Muscle of leg (tissue), 3 donors: ENCODE measurements at regions not wholly inside any gene's neighbourhood (a gene's known extent, or its start where the extent isn't known, plus 50 kb on each side); places are given as distances from the start of the nearest gene placed in this dataset.
A peak's percentile ranks its signal among the peaks of the same experiment; 100 is the strongest.

ENCODE experiments used
- DNase-seq: peaks from one replicate; pipeline ENCODE4 v3.0.0; 2013
- H3K27ac ChIP-seq: one replicate; pipeline ENCODE4 v1.5.1; 2013; ENCODE audit warnings: mild to moderate bottlenecking, low read length, control low read depth
- H3K27me3 ChIP-seq: one replicate; pipeline ENCODE4 v1.6.1; 2013; ENCODE audit warnings: low read length; ENCODE audit not compliant: control insufficient read depth, insufficient read depth
- H3K36me3 ChIP-seq: one replicate; pipeline ENCODE4 v1.6.1; 2013; ENCODE audit warnings: low read length; ENCODE audit not compliant: control insufficient read depth, insufficient read depth
- H3K4me1 ChIP-seq: one replicate; pipeline ENCODE4 v1.6.1; 2013; ENCODE audit warnings: low read length; ENCODE audit not compliant: control insufficient read depth, insufficient read depth
- H3K4me3 ChIP-seq: one replicate; pipeline ENCODE4 v1.5.1; 2013; ENCODE audit warnings: low read length, control low read depth
- H3K9me3 ChIP-seq: replicated peaks from 2 replicates; pipeline ENCODE4 v1.6.1; 2013; ENCODE audit warnings: low read depth, low read length; ENCODE audit not compliant: control insufficient read depth
- WGBS: methylation state at CpG from one replicate; pipeline ENCODE4 v1.1.5; 2013; ENCODE audit warnings: missing lambda C conversion rate; ENCODE audit not compliant: insufficient coverage; 5-methylcytosine and 5-hydroxymethylcytosine counted together

DNA sequence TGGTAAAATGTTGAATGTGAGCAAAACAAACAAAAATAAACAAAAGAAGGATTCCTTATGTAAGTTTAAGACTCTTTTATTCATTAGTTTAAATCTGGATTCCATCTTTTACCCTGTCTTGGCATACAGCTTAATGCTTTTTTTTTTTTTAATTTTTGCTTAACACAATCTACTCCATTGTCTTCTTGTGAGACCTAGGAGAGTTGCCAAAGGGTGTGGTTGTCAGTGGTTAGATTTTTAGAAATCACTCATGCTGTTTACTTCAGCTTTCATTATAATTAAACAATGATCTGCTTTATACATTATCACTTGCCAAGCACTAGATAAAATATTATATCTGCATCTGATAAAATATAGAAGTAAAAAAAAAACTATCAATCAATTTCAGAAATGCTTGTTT is 77.7 kb upstream of the KITLG start:
- Histone ChIP-seq H3K36me3 (no peaks in the 10 kb centered on the region), H3K27me3 (no peaks in the 10 kb centered on the region), H3K27ac (no peak overlapping the region), H3K4me3 (no peak overlapping the region), H3K4me1 (no peaks in the 10 kb centered on the region), H3K9me3 (no peaks in the 10 kb centered on the region)
- DNase-seq: peak; percentile 42

DNA sequence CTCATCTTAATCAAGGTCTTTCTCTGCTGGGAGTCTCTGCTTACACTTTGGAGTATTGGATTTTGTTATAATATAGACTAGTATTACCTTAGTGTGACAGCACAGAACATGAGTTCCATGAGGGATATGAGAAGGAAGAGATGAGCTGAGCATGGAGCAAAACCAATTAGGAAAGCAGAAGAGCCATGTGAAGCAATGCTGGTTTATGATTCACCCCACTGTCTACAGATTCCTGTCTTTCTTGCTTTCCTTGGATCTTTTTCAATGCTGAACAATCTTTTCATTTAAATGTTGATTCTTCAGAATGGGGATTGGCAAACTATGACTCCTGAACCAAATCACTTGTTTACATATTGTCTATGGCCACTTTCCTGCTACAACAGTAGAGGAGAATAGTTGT is 70.4 kb upstream of the KITLG start:
- DNase-seq: no peak
- no peaks in the 10 kb centered on the region for H3K9me3 ChIP-seq
- H3K36me3 ChIP-seq: no peaks in the 10 kb centered on the region
- no peaks in the 10 kb centered on the region for H3K4me1 ChIP-seq
- H3K27ac ChIP-seq: no peak overlapping the region
- no peak overlapping the region for H3K4me3 ChIP-seq
- H3K27me3 ChIP-seq: no peaks in the 10 kb centered on the region

DNA sequence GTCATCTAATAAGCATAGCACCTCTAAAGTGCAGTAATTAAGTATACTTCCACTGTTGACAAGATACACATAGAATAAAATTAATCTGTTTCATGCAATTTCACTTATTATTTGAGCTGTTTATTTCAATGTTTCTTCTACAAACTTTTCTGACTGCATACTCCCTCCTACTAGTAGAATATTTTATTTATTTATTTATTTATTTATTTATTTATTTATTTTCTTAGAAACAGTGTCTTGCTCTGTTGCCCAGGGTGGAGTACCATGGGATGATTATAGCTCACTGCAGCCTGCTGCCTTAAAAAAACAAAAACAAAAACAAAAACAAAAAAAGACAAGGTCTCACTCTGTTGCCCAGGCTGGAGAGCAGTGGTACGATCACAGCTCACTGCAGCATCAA is 68.4 kb upstream of the KITLG start:
- no peak overlapping the region for H3K27ac ChIP-seq
- no peak overlapping the region for H3K4me3 ChIP-seq
- H3K36me3 ChIP-seq: no peaks in the 10 kb centered on the region
- WGBS: no CpG with 5 or more reads among the region's 1 CpG
- H3K9me3 ChIP-seq: no peaks in the 10 kb centered on the region
- no peak for DNase-seq
- no peaks in the 10 kb centered on the region for H3K4me1 ChIP-seq
- H3K27me3 ChIP-seq: no peaks in the 10 kb centered on the region

- Histone ChIP-seq H3K4me3 (no peak overlapping the region), H3K27me3 (no peaks in the 10 kb centered on the region), H3K9me3 (no peaks in the 10 kb centered on the region), H3K27ac (no peak overlapping the region), H3K4me1 (no peaks in the 10 kb centered on the region), H3K36me3 (no peaks in the 10 kb centered on the region)
- DNase-seq: no peak
Measured at GRCh38 chr12:88646824-88647223, 66.6 kb upstream of the KITLG start.

- H3K4me1 ChIP-seq: no peaks in the 10 kb centered on the region
- no peaks in the 10 kb centered on the region for H3K36me3 ChIP-seq
- H3K27ac ChIP-seq: no peak overlapping the region
- no peaks in the 10 kb centered on the region for H3K27me3 ChIP-seq
- H3K9me3 ChIP-seq: no peaks in the 10 kb centered on the region
- peak; percentile 68 for DNase-seq
- no CpG with 5 or more reads among the region's 1 CpG for WGBS
- H3K4me3 ChIP-seq: no peak overlapping the region
Measured at GRCh38 chr12:88645816-88646215, 65.5 kb upstream of the KITLG start.

DNA sequence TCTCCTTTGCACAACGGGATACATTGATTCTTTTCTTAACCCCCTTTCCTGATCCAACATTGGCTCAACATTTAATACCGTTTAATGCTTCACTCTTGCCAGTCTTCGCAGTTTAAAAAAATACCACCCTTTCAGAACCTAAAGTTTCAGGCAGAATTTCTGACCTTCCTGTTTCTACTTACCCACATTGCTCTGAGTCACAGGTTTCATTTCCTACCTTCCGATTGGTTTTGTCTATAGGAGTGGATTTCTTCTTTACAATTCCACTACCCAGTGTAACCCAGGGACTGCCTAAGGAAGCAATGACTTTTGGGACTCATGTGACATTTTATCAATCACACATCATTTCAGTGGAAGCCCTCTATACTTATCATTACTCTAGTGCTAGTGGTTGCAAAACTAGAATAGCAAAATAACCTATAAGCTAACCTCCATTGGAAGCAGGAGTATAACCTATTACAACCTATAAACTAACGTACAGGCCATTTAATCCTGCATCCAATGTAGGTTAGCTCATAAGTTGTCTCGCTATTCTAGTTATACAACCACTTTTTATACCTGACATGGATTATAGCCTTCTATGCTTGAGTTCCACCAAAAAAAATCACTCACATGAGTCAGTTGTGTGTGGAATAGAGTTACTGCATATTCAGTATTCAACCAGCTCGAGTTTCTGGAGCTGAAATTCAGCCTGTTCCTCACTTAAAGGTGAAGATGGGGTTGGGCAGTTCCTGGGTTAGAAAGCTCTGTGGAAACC is 64.9 kb upstream of the KITLG start:
- Histone ChIP-seq H3K9me3 (no peaks in the 10 kb centered on the region), H3K27me3 (no peaks in the 10 kb centered on the region), H3K27ac (no peak overlapping the region), H3K4me1 (no peaks in the 10 kb centered on the region), H3K4me3 (no peak overlapping the region), H3K36me3 (no peaks in the 10 kb centered on the region)
- no peak for DNase-seq
- 82% methylated on average over 3 of the region's 7 CpGs for WGBS

DNA sequence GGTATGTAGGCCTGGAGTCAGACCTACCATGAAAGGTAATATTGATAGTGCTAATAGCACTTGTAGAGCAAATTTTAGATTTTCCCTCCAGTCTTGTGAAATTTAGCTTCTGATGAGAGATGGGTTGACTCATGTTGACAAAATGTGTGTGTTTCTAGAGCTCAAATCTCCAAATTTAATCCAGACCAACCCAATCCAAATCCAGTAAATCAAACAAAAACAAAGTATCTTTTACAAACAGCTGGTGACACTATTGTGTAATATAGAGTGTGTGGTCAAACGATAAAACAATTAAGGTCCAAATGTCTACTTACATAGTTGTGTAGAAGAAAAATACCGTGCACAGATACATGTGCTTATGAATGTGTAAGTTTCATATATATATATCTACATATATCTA is 63.4 kb upstream of the KITLG start:
- peaks cover 3% of the 10 kb centered on the region for H3K4me1 ChIP-seq
- no peaks in the 10 kb centered on the region for H3K36me3 ChIP-seq
- no peaks in the 10 kb centered on the region for H3K27me3 ChIP-seq
- H3K4me3 ChIP-seq: no peak overlapping the region
- no peak for DNase-seq
- no peak overlapping the region for H3K27ac ChIP-seq
- no CpG with 5 or more reads among the region's 2 CpGs for WGBS
- no peaks in the 10 kb centered on the region for H3K9me3 ChIP-seq

DNA sequence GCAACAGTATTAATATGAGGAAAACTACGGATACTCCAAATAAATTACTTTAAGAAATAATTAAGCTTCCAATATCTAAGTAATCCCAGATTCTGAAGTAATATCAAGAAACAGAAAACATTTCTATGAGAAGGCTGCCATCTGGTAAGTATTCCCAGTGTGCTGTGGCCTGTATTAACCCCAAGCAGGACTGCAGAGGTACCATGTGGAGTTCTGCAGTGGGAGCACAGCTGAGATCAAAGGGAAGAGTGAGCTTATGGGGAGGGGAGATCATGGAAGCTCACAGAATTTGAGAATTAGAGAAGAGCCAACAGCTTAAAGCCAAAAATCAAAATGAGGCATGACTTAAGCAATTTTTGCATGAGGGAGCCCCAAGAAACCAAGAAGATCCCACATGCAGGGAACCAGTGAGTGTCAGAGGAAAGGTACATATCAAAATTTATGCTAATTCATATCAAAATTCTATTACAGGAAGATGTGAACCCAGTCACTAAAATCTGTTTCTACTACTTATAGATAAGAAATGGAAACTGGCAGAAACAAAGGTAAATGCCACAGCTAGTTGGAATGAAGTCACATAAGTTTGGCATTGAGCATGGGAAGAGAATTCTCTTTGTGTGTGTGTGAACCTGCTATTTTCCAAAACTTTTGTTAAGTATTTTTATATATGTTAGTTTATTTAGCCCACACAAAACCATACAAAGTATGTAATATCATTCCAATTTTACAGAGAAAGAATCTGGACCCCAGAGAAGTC is 62.6 kb upstream of the KITLG start:
- no peaks in the 10 kb centered on the region for H3K9me3 ChIP-seq
- no peak for DNase-seq
- H3K4me1 ChIP-seq: peaks cover 3% of the 10 kb centered on the region
- H3K36me3 ChIP-seq: no peaks in the 10 kb centered on the region
- no CpG with 5 or more reads among the region's 1 CpG for WGBS
- no peaks in the 10 kb centered on the region for H3K27me3 ChIP-seq
- no peak overlapping the region for H3K4me3 ChIP-seq
- no peak overlapping the region for H3K27ac ChIP-seq

DNA sequence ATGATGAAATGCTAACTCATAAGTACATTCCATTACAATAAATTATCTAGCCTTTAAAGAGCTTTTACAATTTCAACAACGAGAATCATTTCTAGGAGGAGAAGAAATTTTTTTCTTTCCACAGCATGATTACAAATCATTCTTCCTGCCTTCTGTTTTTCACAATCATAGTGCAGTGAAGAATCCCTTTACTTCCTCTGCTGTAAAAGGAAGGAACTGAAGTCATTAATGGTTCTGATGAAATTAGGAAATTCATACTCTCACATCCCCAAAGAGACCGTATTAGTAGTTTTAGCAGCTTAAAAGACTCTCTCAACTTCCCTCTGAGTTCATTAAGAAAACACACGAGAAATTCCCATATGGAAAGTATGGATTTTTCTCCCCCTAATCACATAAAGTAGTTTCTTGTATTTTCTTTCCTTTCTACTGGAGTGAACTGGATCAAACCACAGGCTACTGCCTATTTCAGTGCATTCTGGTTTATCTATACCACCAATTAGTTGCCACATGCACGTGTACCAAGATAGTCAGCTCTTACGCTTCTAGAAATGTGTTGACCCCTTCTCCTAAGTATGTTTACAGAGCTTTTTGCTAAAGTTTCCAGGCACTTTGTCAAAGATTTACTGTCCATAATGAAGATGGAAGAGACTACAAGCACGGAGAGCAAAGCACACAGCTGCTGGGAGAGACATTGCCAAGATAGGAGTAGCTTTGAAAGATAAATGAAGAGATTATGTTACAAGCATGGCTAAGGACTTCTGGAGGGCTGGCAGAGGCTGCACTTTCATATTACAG is 58.9 kb upstream of the KITLG start:
- Histone ChIP-seq H3K27ac (peak overlapping the region; percentile 69), H3K9me3 (no peaks in the 10 kb centered on the region), H3K36me3 (no peaks in the 10 kb centered on the region), H3K4me1 (peaks cover 3% of the 10 kb centered on the region), H3K27me3 (no peaks in the 10 kb centered on the region), H3K4me3 (no peak overlapping the region)
- peak; percentile 86 for DNase-seq
- 0% methylated on average over 1 of the region's 6 CpGs for WGBS

DNA sequence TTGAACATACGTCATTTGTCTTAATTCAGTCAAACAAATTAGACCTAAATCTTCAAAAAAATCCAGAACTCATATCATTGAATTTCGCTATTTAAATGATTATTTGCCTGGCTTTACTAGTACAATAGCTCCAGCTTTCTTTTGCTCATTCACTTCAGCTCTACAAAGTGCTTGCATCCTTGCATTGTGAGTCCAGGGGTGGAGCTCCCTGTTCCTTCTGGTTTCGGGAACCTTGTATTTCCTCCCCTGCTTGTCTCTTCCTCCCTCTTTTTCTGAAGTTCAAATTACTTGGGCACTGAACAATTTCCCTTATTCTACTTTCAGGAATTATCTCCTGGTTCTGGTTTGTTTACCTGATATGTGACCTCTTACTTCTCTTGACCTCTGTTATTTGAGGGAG is 58.1 kb upstream of the KITLG start:
- peak overlapping the region; percentile 69 for H3K27ac ChIP-seq
- peaks cover 3% of the 10 kb centered on the region for H3K4me1 ChIP-seq
- no peaks in the 10 kb centered on the region for H3K36me3 ChIP-seq
- H3K27me3 ChIP-seq: no peaks in the 10 kb centered on the region
- peak; percentile 43 for DNase-seq
- H3K9me3 ChIP-seq: no peaks in the 10 kb centered on the region
- H3K4me3 ChIP-seq: no peak overlapping the region
- 85% methylated on average over 2 of the region's 3 CpGs for WGBS
